Natural killer cell (primary cell): ENCODE measurements at regions not wholly inside any gene's neighbourhood (a gene's known extent, or its start where the extent isn't known, plus 50 kb on each side); places are given as distances from the start of the nearest gene placed in this dataset.

ENCODE experiments used
- ATAC-seq, 3 donors: fragments of 150-1000 bp in 2 of 3; fragments of 200-7000 bp in 1 of 3; cut with Tn5 transposase; 1 replicate in 1 of 3; 2 replicates in 2 of 3; pipeline ENCODE4 v1.10.0; 2021; ENCODE audit warnings: mild to moderate bottlenecking in 2 of 3, moderate library complexity in 2 of 3
- DNase-seq, 2 donors: peaks; one replicate each; pipeline versions ENCODE4 v3.0.0 to v3.0.0-alpha.2; 2013 to 2021; ENCODE audit warnings: mixed read lengths in 1 of 2
- H3K27ac ChIP-seq: one replicate; pipeline ENCODE4 v1.5.1; 2013; ENCODE audit warnings: mild to moderate bottlenecking, low read length
- H3K27me3 ChIP-seq: one replicate; pipeline ENCODE4 v1.6.1; 2013; ENCODE audit warnings: low read length; ENCODE audit not compliant: control insufficient read depth, insufficient read depth
- H3K36me3 ChIP-seq: one replicate; pipeline ENCODE4 v1.6.1; 2013; ENCODE audit warnings: low read length; ENCODE audit not compliant: control insufficient read depth, insufficient read depth
- H3K4me1 ChIP-seq: one replicate; pipeline ENCODE4 v1.6.1; 2013; ENCODE audit warnings: low read length; ENCODE audit not compliant: control insufficient read depth, insufficient read depth
- H3K4me3 ChIP-seq: one replicate; pipeline ENCODE4 v1.5.1; 2013; ENCODE audit warnings: low read length
- H3K9me3 ChIP-seq: one replicate; pipeline ENCODE4 v1.6.1; 2013; ENCODE audit warnings: low read length; ENCODE audit not compliant: control insufficient read depth, insufficient read depth
- H3K27ac Mint-ChIP-seq, 2 donors: one replicate each; pipeline ENCODE4 v1.8.0; 2022; ENCODE audit warnings: mild to moderate bottlenecking in 2 of 2, mixed read lengths in 2 of 2, moderate library complexity in 1 of 2
- H3K27me3 Mint-ChIP-seq, 2 donors: one replicate each; pipeline ENCODE4 v1.8.0; 2022; ENCODE audit warnings: low read depth in 2 of 2, mixed read lengths in 2 of 2
- H3K36me3 Mint-ChIP-seq: one replicate; pipeline ENCODE4 v1.8.0; 2022; ENCODE audit warnings: mixed read lengths
- H3K4me1 Mint-ChIP-seq, 2 donors: one replicate each; pipeline ENCODE4 v1.8.0; 2022; ENCODE audit warnings: mixed read lengths in 2 of 2
- H3K4me3 Mint-ChIP-seq: one replicate; pipeline ENCODE4 v1.8.0; 2022; ENCODE audit warnings: mild to moderate bottlenecking, moderate library complexity, mixed read lengths
- H3K9me3 Mint-ChIP-seq, 2 donors: one replicate each; pipeline ENCODE4 v1.8.0; 2022; ENCODE audit warnings: mixed read lengths in 2 of 2
- CTCF ChIP-seq: fragments of 200-600 bp; IDR thresholded peaks from one replicate; pipeline ENCODE4 v1.8.0; 2022; ENCODE audit warnings: antibody characterized with exemption
- WGBS: methylation state at CpG from one replicate; pipeline ENCODE4 v1.1.7; 2013; ENCODE audit warnings: missing lambda C conversion rate; ENCODE audit not compliant: insufficient coverage; 5-methylcytosine and 5-hydroxymethylcytosine counted together
- intact Hi-C: fragments of 100-400 bp; cut with micrococcal nuclease; formaldehyde crosslinking; loops from one replicate; pipeline ENCODE4 v1.14.2; 2022

DNA sequence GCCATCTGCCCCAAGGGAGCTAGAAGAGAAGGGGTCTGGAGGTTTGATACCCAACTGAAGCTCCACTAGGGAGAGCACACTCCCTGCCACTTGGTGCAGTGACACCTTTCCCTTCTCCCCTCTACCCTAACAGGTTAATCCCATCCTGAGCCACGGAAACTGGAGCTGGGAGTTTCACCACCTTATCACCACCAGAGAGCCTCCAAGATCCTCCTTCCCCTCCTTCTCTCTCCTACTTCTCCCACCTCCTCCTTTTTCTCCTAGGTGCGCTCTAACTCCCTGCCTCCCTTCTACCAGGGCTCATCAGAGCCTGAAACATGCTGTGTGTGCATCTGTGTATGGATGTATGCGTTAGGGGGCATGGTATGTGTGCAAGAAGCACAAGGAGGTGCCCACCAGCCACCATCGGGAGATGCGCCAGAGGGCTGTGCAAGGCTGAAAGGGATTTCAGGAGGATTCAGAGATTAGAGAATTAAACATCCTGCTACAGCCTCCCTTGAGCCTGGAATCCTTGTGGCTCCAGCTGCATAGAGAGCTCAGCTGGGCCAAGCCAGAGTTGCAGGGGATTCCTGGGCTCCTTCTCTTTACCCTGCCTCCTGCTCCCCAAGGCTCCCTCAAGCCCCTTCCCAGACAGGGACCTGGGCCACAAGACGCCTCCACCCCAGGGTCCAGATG lies 89.8 kb downstream of the PCDH1 start:
- Mint-ChIP-seq H3K36me3 (no peaks in the 10 kb centered on the region), H3K4me3 (no peak overlapping the region), H3K27me3 (peaks cover 10 to 19% of the 10 kb centered on the region in 2 donors), H3K27ac (no peak overlapping the region), H3K4me1 (no peaks in the 10 kb centered on the region), H3K9me3 (no peaks in the 10 kb centered on the region)
- Histone ChIP-seq H3K4me1 (no peaks in the 10 kb centered on the region), H3K4me3 (no peak overlapping the region), H3K36me3 (no peaks in the 10 kb centered on the region), H3K27ac (no peak overlapping the region), H3K27me3 (no peaks in the 10 kb centered on the region), H3K9me3 (no peaks in the 10 kb centered on the region)
- TF ChIP-seq CTCF: no peak
- no peak for DNase-seq
- intact Hi-C loops: no loop called here
- WGBS: 81% methylated on average over 6 of the region's 6 CpGs
- no peak for ATAC-seq

- DNase-seq (no peak), ATAC-seq (no peak)
- no peaks in the 10 kb centered on the region for H3K36me3 Mint-ChIP-seq
- H3K4me3 Mint-ChIP-seq: no peak overlapping the region
- peaks cover 10 to 15% of the 10 kb centered on the region in 2 donors for H3K27me3 Mint-ChIP-seq
- Histone ChIP-seq H3K27ac (no peak overlapping the region), H3K4me1 (no peaks in the 10 kb centered on the region), H3K9me3 (no peaks in the 10 kb centered on the region), H3K36me3 (no peaks in the 10 kb centered on the region), H3K4me3 (no peak overlapping the region), H3K27me3 (no peaks in the 10 kb centered on the region)
- WGBS: 78% methylated on average over 2 of the region's 3 CpGs
- H3K27ac Mint-ChIP-seq: no peak overlapping the region
- H3K4me1 Mint-ChIP-seq: no peaks in the 10 kb centered on the region
- intact Hi-C loops: no loop called here
- no peak for TF ChIP-seq CTCF
- no peaks in the 10 kb centered on the region for H3K9me3 Mint-ChIP-seq
Measured at GRCh38 chr5:141787376-141787775, 90.8 kb downstream of the PCDH1 start.

GRCh38 chr5:141786700-141787099 lies 91.5 kb downstream of the PCDH1 start:
- Histone ChIP-seq H3K27me3 (no peaks in the 10 kb centered on the region), H3K27ac (no peak overlapping the region), H3K9me3 (no peaks in the 10 kb centered on the region), H3K36me3 (no peaks in the 10 kb centered on the region), H3K4me3 (no peak overlapping the region), H3K4me1 (no peaks in the 10 kb centered on the region)
- TF ChIP-seq CTCF: no peak
- Mint-ChIP-seq H3K27me3 (peaks cover 10 to 15% of the 10 kb centered on the region in 2 donors), H3K27ac (no peak overlapping the region), H3K4me1 (no peaks in the 10 kb centered on the region), H3K9me3 (no peaks in the 10 kb centered on the region), H3K4me3 (no peak overlapping the region), H3K36me3 (no peaks in the 10 kb centered on the region)
- no peak for ATAC-seq
- 93% methylated on average over 3 of the region's 3 CpGs for WGBS
- intact Hi-C loops: no loop called here
- DNase-seq: no peak

- 73% methylated on average over 5 of the region's 5 CpGs for WGBS
- no peak for DNase-seq
- Mint-ChIP-seq H3K27ac (no peak overlapping the region), H3K27me3 (peaks cover 10 to 13% of the 10 kb centered on the region in 2 donors), H3K4me3 (no peak overlapping the region), H3K9me3 (no peaks in the 10 kb centered on the region), H3K4me1 (no peaks in the 10 kb centered on the region), H3K36me3 (no peaks in the 10 kb centered on the region)
- intact Hi-C loops: no loop called here
- no peak for ATAC-seq
- no peak for TF ChIP-seq CTCF
- no peaks in the 10 kb centered on the region for H3K9me3 ChIP-seq
- H3K4me1 ChIP-seq: no peaks in the 10 kb centered on the region
- H3K4me3 ChIP-seq: no peak overlapping the region
- H3K27ac ChIP-seq: no peak overlapping the region
- no peaks in the 10 kb centered on the region for H3K36me3 ChIP-seq
- no peaks in the 10 kb centered on the region for H3K27me3 ChIP-seq
Measured at GRCh38 chr5:141785711-141786110, 92.5 kb downstream of the PCDH1 start.
